Peyer's patch (tissue), 4 donors: ENCODE measurements at regions not wholly inside any gene's neighbourhood (a gene's known extent, or its start where the extent isn't known, plus 50 kb on each side); places are given as distances from the start of the nearest gene placed in this dataset.

Source experiments
- CTCF ChIP-seq, 6 experiments: fragments of 450-650 bp in 4 of 6; fragments of 200-600 bp in 2 of 6; sonication (generic) in 1 of 6; IDR thresholded peaks; one replicate each; pipeline ENCODE4 v1.5.1; 2017 to 2019; ENCODE audit warnings: antibody characterized with exemption in 6 of 6, mild to moderate bottlenecking in 3 of 6, moderate library complexity in 1 of 6
- POLR2A ChIP-seq, 2 donors: fragments of 450-650 bp; IDR thresholded peaks; one replicate each; pipeline ENCODE4 v1.5.1; 2017; ENCODE audit warnings: antibody characterized with exemption in 2 of 2, mild to moderate bottlenecking in 2 of 2, moderate library complexity in 2 of 2

DNA sequence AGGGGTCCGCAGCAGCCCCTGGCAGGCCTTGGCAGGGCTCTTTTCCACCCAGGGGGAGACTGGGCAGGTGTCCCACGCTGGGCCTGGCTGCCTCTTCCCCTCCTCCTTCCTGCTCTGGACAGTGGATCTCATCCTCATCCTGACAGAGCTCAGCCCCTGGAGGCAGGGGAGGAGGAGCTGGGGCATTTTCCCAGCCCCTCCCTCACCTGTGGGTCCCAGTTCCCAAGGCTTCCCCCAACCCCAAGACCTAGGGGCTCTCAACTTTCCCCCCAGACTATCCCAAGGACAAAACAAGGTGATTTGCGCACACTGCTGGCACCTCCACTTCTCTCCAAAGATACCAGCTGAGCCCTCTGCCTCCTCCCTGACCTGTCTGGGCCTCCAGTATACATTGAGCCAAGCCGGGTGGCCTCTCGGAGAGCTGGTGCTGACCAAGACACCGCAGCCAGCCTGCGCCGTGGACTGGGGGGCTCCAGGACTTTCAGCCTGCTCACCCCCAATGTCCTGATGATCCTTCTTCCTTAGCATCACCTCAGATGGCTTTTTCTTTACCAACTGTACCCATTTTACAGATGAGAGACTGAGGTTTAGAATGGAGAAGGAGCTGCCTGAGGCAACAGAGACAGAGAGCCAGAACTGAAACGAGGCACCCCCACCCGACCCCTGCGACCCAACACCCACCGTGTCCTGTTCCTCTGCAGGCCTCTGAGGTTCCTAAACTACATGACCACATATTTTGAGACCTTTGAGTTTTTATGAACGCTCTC lies 126.6 kb downstream of the BARX1 start:
- TF ChIP-seq POLR2A (IDR thresholded peaks at IDR 0.05) = no peak
- TF ChIP-seq CTCF (IDR thresholded peaks at IDR 0.05) = no peak
